Bronchial epithelial cell (primary cell): ENCODE measurements at regions not wholly inside any gene's neighbourhood (a gene's known extent, or its start where the extent isn't known, plus 50 kb on each side); places are given as distances from the start of the nearest gene placed in this dataset.
"Not testable (repeated sequence)": the region's sequence is repeated elsewhere in the genome, so short reads cannot be mapped to it uniquely, and the experiment has no call there.

ENCODE experiments used
- DNase-seq: peaks from one replicate; pipeline ENCODE4 v3.0.0-alpha.2; 2010; ENCODE audit warnings: low read depth
- FAIRE-seq: peaks from 2 replicates; lab custom pipeline; 2011; peaks lifted over from hg19 to GRCh38; lab: Jason Lieb, UNC
- H3K27me3 ChIP-seq: 2 replicates; pipeline ENCODE4 v1.5.1; 2011; ENCODE audit warnings: low read length; ENCODE audit not compliant: control insufficient read depth, insufficient read depth
- H3K36me3 ChIP-seq: 2 replicates; pipeline ENCODE4 v1.5.1; 2011; ENCODE audit warnings: low read length; ENCODE audit not compliant: control insufficient read depth, insufficient read depth
- H3K4me3 ChIP-seq: 2 replicates; pipeline ENCODE4 v1.5.1; 2011; ENCODE audit warnings: mild to moderate bottlenecking, low read depth, low read length, control low read depth
- CTCF ChIP-seq: IDR thresholded peaks from 2 replicates; pipeline ENCODE4 v1.5.1; 2011; ENCODE audit warnings: mild to moderate bottlenecking, moderate library complexity, low read length, control low read depth, inconsistent platforms; ENCODE audit not compliant: insufficient read depth, severe bottlenecking

- no peak for FAIRE-seq
- no peak for TF ChIP-seq CTCF
Measured at GRCh38 chr7:13724977-13725566, 264.4 kb downstream of the ETV1 start.

DNA sequence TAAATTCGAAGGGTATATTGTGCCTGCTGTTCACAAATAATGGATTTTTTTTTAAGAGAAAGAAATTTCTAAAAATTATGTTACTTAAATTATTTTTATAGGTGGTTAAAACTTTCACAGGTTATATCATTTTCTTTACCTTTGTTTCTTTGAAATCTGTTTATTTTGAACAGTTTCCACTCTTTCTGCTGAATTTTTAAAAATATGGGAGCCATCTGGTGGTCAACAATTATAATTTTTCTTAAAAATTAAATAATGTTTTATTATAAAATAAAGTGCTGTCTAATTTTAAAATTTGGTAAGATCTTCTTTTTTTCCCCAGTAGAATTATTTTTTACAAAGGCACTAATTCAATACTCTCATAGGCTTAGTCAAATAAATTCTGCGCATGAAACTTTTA, 263.9 kb downstream of the ETV1 start:
- H3K27me3 ChIP-seq, result no peaks in the 10 kb centered on the region
- FAIRE-seq (no peak), DNase-seq (no peak)
- no peaks in the 10 kb centered on the region for H3K36me3 ChIP-seq
- TF ChIP-seq CTCF, result no peak
- no peak overlapping the region for H3K4me3 ChIP-seq

More at GRCh38 chr7:13724977-13725566, 264.4 kb downstream of the ETV1 start:
- H3K36me3 ChIP-seq, result no peaks in the 10 kb centered on the region
- no peak overlapping the region for H3K4me3 ChIP-seq
- H3K27me3 ChIP-seq, result no peaks in the 10 kb centered on the region
- DNase-seq, result no peak

DNA sequence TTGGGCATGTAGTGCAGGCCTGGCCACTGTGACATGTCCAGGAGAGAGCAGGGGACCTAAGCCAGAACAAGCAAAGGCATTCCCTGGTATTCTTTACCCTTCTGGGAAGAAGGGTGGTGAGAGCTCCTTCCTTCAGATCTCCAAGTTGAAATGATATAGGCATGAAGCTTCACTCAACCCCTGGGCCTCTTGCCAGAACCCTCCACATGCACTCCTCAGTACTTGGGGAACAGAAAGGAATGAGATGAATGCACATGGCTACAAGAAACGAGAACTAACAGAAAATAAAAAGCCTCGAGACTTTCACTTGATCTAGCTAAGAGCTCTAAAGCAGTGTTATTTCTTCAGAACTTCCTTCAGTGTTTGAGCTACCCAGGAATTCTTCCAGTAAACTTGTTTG, 262.2 kb downstream of the ETV1 start:
- no peak for DNase-seq
- Histone ChIP-seq H3K4me3 (no peak overlapping the region), H3K27me3 (no peaks in the 10 kb centered on the region), H3K36me3 (no peaks in the 10 kb centered on the region)
- no peak for TF ChIP-seq CTCF
- FAIRE-seq, result no peak

DNA sequence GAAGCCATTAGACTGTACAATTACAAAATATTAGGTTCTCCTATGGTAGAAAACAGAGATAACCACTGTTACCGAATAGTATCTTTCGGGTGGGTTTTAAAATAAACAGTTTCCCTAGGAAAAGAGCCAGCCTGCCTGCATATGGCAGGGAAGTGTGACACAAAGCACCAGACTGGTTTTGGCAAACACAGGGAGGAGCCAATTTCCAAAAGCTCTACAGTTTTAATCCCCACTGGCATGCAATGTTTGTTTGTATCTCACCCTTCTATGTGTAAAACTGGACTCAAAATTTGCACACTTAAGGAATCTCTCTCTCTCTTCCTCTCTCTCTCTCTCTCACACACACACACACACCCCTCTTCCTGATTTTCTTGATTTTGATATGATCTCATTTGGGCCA, 261.7 kb downstream of the ETV1 start:
- no peak overlapping the region for H3K4me3 ChIP-seq
- FAIRE-seq, result no peak
- DNase-seq, result no peak
- no peak for TF ChIP-seq CTCF
- no peaks in the 10 kb centered on the region for H3K27me3 ChIP-seq
- H3K36me3 ChIP-seq, result no peaks in the 10 kb centered on the region

DNA sequence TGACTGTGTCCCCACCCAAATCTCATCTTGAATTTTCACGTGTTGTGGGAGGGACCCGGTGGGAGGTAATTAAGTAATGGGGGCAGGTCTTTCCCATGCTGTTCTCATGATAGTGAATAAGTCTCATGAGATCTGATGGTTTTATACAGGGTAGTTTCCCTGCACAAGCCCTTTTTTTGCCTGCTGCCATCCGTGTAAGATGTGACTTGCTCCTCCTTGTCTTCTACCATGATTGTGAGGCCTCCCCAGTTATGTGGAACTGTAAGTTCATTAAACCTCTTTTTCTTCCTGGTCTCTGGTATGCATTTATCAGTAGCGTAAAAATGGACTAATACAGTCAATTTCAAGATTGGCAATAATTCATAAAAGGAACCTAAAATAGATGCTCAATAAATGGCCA, 261.0 kb downstream of the ETV1 start:
- not testable (repeated sequence) for FAIRE-seq

DNA sequence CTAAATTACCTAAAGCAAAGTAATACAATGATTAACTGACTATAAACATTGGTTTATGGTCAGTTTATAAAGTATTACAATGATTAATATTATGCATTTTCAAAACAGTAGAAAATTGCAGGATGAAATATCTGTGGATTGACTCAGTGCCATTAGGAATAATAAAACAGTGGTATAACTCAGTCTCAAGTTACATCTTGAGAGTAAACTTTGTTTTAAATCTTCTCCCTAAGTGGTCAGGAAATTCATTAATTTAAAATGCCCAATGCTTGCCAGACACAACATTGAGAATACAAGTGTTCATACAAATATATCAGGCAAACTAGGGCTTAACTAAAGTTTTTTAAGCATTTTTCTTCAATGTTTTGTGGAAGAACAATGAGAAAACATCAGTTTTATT, 257.8 kb downstream of the ETV1 start:
- no peak for FAIRE-seq
- H3K27me3 ChIP-seq, result no peaks in the 10 kb centered on the region
- no peaks in the 10 kb centered on the region for H3K36me3 ChIP-seq
- no peak for TF ChIP-seq CTCF
- DNase-seq, result no peak
- H3K4me3 ChIP-seq, result no peak overlapping the region

More for the DNA sequence above, 261.0 kb downstream of the ETV1 start:
- not testable (repeated sequence) for H3K4me3 ChIP-seq, H3K36me3 ChIP-seq, DNase-seq, H3K27me3 ChIP-seq
